ENCODE measurements at regions not wholly inside any gene's neighbourhood (a gene's known extent, or its start where the extent isn't known, plus 50 kb on each side); places are given as distances from the start of the nearest gene placed in this dataset.

GRCh38 chr5:88393716-88394535 lies 125.3 kb upstream of the TMEM161B start:
- TF ChIP-seq POLR2AphosphoS5 (IDR thresholded peaks at IDR 0.05; ENCODE audit: low read depth): no peak
- no peak for TF ChIP-seq EZH2 (IDR thresholded peaks at IDR 0.05; ENCODE audit: low read depth, unreplicated experiment)
- no peak for TF ChIP-seq CTCF (conservative IDR thresholded peaks at IDR 0.05; ENCODE audit: low read depth in 2 of 2)
- no peak for TF ChIP-seq CREB1 (CRISPR knock-in tag; IDR thresholded peaks at IDR 0.05; ENCODE audit: low read depth)
- TF ChIP-seq REST (IDR thresholded peaks at IDR 0.05; ENCODE audit: unreplicated experiment): no peak
- no peak for TF ChIP-seq JUNB (IDR thresholded peaks at IDR 0.05; ENCODE audit: unreplicated experiment)
- no peak for TF ChIP-seq EZH2phosphoT487 (IDR thresholded peaks at IDR 0.05; ENCODE audit: unreplicated experiment)
- no peak for TF ChIP-seq ETS1 (IDR thresholded peaks at IDR 0.05)

All from GM23338 (cell line).